ENCODE measurements at regions not wholly inside any gene's neighbourhood (a gene's known extent, or its start where the extent isn't known, plus 50 kb on each side); places are given as distances from the start of the nearest gene placed in this dataset.
"Not testable (repeated sequence)": the region's sequence is repeated elsewhere in the genome, so short reads cannot be mapped to it uniquely, and the experiment has no call there.

DNA sequence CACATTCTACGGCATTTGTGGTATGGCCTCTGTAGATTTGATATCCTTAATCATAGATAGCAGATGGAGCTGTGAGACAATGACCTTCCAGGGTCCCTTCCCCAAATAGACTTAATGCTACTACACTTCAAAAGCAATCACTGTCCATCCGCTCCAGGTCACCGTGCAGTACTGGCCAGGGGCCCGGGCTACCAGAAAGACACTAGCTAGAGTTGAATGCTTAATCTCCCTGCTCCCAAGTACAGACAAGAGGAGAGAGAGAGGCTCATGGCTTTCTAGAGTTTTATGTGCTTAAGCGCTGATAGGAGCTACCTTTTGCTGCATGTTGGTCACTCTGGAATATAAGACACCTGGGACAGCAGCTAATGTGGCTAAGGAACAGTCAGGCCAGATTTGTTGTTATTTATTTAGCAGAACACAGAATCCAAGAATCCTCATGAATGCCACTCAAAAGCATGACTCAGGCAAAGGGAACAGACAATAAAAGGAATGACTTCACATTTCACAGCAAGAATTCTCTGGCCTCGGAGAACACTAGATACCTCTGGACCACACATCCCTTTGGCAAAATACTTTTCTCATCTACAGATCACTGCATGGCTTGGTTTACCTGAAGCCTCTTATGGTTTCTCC, 165.0 kb downstream of the LACC1 start:
- DNase-seq (no peak), ATAC-seq (no peak)
- Mint-ChIP-seq H3K4me1 (no peaks in the 10 kb centered on the region), H3K36me3 (no peaks in the 10 kb centered on the region), H3K4me3 (no peak overlapping the region), H3K27me3 (peaks cover 30% of the 10 kb centered on the region), H3K27ac (no peak overlapping the region), H3K9me3 (ENCODE audit: low read depth) (no peaks in the 10 kb centered on the region)
- CTCF ChIA-PET = no interaction called here

DNA sequence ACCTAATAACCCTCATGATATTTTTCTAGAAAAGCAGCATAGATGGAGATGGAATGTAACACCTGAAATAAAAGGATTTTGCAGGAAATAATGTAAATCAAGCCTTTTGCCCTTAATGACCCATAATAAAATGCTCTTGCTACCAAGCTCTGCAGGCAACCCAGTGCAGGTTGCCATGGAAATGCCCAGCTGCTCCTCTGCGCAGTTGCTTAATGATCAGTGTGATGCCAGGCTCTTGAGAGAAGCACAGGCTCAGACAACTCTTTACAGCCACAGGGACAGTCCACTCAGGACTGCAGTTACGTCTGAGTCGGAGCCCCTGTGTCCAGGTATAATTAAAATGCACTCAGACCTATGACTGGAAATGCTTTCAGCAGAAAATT, 165.5 kb downstream of the LACC1 start:
- Mint-ChIP-seq H3K4me3 (no peak overlapping the region), H3K4me1 (no peaks in the 10 kb centered on the region), H3K27ac (no peak overlapping the region), H3K9me3 (ENCODE audit: low read depth) (no peaks in the 10 kb centered on the region), H3K27me3 (peaks cover 32% of the 10 kb centered on the region), H3K36me3 (no peaks in the 10 kb centered on the region)
- DNase-seq (no peak), ATAC-seq (no peak)
- CTCF ChIA-PET = interaction anchor here (1.3 kb wide), 1 partner anchor 394 kb away, joined by 3 read pairs; no protein-coding TSS in a partner anchor

- no peaks in the 10 kb centered on the region for H3K36me3 Mint-ChIP-seq
- CTCF ChIA-PET = interaction anchor here (0.7 to 1.3 kb wide), 2 partner anchors 21 to 392 kb away, joined by 3 read pairs; no protein-coding TSS in a partner anchor
- DNase-seq (no peak), ATAC-seq (no peak)
- H3K4me3 Mint-ChIP-seq = no peak overlapping the region
- no peaks in the 10 kb centered on the region for H3K4me1 Mint-ChIP-seq
- H3K27ac Mint-ChIP-seq = no peak overlapping the region
- peaks cover 35% of the 10 kb centered on the region for H3K27me3 Mint-ChIP-seq
- no peaks in the 10 kb centered on the region for H3K9me3 Mint-ChIP-seq (ENCODE audit: low read depth)
Observed at GRCh38 chr13:44046428-44046827, 166.7 kb downstream of the LACC1 start.

DNA sequence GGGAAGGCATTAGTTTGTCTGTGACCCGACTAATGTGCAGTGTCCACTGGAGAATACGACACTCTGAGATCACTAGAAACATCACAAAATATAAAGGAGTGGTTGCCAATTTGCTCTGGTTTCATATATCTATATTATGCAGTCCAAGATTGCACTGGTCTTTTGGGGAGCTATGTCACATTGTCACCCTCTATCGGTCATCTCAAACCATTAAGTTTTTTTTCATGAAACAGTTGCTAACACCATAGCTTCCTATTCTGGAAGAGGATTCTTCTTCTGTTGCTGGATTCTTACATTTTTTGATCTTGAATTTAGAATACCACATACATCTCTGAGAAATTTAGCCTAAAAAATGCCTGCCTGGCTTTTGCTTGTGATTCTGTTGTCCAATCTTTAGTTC, 168.6 kb downstream of the LACC1 start:
- Mint-ChIP-seq H3K27me3 (peaks cover 40% of the 10 kb centered on the region), H3K9me3 (ENCODE audit: low read depth) (no peaks in the 10 kb centered on the region), H3K36me3 (no peaks in the 10 kb centered on the region), H3K4me3 (no peak overlapping the region), H3K27ac (no peak overlapping the region), H3K4me1 (no peaks in the 10 kb centered on the region)
- ATAC-seq = no peak
- no peak for DNase-seq
- CTCF ChIA-PET = interaction anchor here (0.8 kb wide), 1 partner anchor 388 kb away, joined by 3 read pairs; no protein-coding TSS in a partner anchor

- no peaks in the 10 kb centered on the region for H3K4me1 Mint-ChIP-seq
- no peaks in the 10 kb centered on the region for H3K36me3 Mint-ChIP-seq
- H3K27me3 Mint-ChIP-seq = peaks cover 49% of the 10 kb centered on the region
- H3K4me3 Mint-ChIP-seq = no peak overlapping the region
- H3K9me3 Mint-ChIP-seq (ENCODE audit: low read depth) = no peaks in the 10 kb centered on the region
- no peak for ATAC-seq
- CTCF ChIA-PET = interaction anchor here (0.8 kb wide), 1 partner anchor 387 kb away, joined by 3 read pairs; no protein-coding TSS in a partner anchor
- H3K27ac Mint-ChIP-seq = no peak overlapping the region
- DNase-seq = no peak
Observed at GRCh38 chr13:44049081-44049945, 169.6 kb downstream of the LACC1 start.

GRCh38 chr13:44050450-44051063, 170.9 kb downstream of the LACC1 start:
- H3K4me1 Mint-ChIP-seq = peaks cover 3% of the 10 kb centered on the region
- no peak overlapping the region for H3K4me3 Mint-ChIP-seq
- no peak overlapping the region for H3K27ac Mint-ChIP-seq
- CTCF ChIA-PET = no interaction called here
- peaks cover 60% of the 10 kb centered on the region for H3K27me3 Mint-ChIP-seq
- no peaks in the 10 kb centered on the region for H3K9me3 Mint-ChIP-seq (ENCODE audit: low read depth)
- DNase-seq (no peak), ATAC-seq (no peak)
- H3K36me3 Mint-ChIP-seq = no peaks in the 10 kb centered on the region

DNA sequence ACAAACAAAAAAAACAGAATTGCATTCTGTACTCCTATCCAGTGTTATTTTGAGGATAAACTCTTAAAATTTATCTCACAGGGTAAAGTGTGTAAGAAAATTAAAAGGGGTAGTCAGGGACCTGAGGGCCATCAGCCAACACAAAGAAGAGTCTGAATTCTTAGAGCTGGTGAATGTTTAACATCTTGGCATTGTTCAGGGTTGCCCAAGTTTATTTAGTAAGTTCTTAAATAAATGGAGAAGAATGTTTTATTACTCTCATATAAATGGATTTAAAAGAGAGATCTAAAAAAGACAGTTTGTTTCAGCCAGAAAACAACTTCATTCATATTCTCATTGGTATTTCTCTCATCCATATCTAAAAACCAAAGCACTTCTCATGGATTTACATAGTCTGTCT, 171.7 kb downstream of the LACC1 start:
- no peak for ATAC-seq
- DNase-seq = no peak
- Mint-ChIP-seq H3K27ac (no peak overlapping the region), H3K9me3 (ENCODE audit: low read depth) (no peaks in the 10 kb centered on the region), H3K27me3 (peaks cover 60% of the 10 kb centered on the region), H3K36me3 (no peaks in the 10 kb centered on the region), H3K4me1 (peaks cover 4% of the 10 kb centered on the region), H3K4me3 (no peak overlapping the region)
- CTCF ChIA-PET = interaction anchor here (1.2 to 1.3 kb wide), 2 partner anchors 26 to 387 kb away, joined by 3 read pairs; no protein-coding TSS in a partner anchor

DNA sequence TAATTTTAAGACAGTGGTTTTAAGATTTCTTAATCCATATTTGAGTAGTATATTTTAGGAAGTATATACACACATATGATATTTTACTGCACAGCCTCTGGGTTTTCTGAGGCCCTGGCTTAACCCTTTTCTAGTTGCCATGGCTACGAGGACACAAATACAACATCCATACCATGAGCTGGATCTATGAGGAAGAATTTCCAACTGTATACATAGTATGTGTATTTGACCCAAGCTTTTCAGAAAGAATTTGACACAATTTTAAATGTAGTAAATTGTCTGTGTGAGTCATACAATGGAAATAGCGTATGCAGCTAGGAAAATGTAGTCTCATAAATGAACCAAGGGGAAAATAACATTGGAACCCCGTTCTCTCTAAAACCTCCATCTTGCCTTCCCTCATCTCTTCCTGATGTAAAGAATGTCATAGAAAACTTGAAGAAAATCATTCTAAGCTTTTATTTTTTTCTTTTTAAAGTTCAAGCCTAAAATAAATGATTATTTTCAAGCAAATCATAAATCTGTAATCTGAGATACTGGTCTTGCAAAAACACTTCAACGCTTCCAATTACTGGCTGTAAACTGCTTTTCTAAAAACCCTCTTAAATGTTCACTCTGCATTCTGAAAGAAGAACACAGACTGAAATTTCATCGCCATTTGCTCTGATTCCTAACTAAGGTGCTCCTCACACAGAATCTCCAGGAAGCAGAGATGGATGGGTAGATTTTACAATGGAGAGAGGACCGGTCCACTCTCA, 172.4 kb downstream of the LACC1 start:
- Mint-ChIP-seq H3K27me3 (peaks cover 62% of the 10 kb centered on the region), H3K36me3 (no peaks in the 10 kb centered on the region), H3K4me3 (no peak overlapping the region), H3K9me3 (ENCODE audit: low read depth) (no peaks in the 10 kb centered on the region), H3K4me1 (peaks cover 4% of the 10 kb centered on the region), H3K27ac (no peak overlapping the region)
- CTCF ChIA-PET = interaction anchor here (1.2 to 1.3 kb wide), 2 partner anchors 25 to 387 kb away, joined by 3 read pairs; no protein-coding TSS in a partner anchor
- no peak for ATAC-seq
- no peak for DNase-seq

DNA sequence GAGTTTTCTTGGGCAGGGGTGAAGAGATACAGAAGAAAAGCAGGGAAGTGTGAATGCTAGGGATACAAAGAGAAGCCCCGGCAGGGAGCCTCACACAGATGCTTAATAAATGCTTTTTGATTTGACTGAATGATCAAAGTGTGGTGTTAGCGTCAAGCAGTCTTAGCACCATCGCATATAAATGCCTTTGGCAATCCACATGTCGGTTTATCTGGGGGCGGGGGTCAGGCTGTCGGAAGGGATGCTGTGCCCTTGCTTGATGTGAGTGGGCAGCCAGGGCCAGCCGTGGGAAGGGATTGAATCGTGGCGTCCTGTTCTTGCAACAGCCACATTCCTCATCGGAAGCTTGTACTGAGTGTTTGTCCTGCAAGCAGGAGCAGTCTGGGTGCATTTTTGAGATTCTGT, 173.1 kb downstream of the LACC1 start:
- Mint-ChIP-seq H3K9me3 (ENCODE audit: low read depth) (no peaks in the 10 kb centered on the region), H3K4me1 (peaks cover 4% of the 10 kb centered on the region), H3K27me3 (peaks cover 61% of the 10 kb centered on the region), H3K4me3 (no peak overlapping the region), H3K27ac (no peak overlapping the region), H3K36me3 (no peaks in the 10 kb centered on the region)
- CTCF ChIA-PET = interaction anchor here (1.2 to 1.3 kb wide), 2 partner anchors 24 to 386 kb away, joined by 3 read pairs; no protein-coding TSS in a partner anchor
- ATAC-seq = no peak
- no peak for DNase-seq

DNA sequence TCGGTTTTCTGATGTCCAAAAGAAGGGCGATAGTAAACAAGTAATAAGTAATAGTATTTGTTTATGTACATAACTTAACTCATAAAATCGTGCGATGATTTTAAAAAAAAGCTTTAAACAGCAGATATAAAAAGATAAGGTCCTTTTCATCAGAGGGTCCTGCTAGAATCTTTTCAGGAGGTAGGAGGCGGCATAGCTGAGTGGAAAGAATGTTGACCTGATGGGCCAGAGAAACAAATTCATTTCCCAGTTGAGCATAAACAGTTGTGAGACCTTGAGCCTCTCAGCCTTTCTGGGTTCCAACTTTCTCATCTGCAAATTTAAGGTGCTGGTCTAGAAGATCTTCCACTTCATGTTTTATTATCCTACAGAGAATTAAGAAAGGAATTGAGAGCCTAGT, 173.5 kb downstream of the LACC1 start:
- Mint-ChIP-seq H3K36me3 (no peaks in the 10 kb centered on the region), H3K27me3 (peaks cover 61% of the 10 kb centered on the region), H3K4me1 (peaks cover 4% of the 10 kb centered on the region), H3K4me3 (no peak overlapping the region), H3K27ac (no peak overlapping the region), H3K9me3 (ENCODE audit: low read depth) (no peaks in the 10 kb centered on the region)
- ATAC-seq (no peak), DNase-seq (no peak)
- CTCF ChIA-PET = no interaction called here

DNA sequence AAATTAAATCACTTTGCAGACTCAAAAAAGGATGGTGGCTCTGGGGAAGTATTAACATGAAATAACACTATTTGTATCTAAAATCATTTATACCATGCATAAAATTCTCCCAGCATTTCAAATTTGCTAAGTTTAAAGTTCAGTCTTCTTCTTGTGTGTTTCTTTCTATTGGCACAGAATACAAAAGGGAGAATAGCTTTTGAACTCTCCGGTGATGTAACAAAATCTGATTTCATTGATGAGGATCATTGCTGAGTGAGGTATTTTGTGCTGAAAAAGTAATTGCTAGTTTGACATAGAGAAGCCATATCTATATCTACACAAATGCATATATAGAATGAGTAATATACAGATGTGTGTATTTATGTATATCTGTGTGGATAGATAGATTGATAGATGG, 174.8 kb downstream of the LACC1 start:
- peaks cover 63% of the 10 kb centered on the region for H3K27me3 Mint-ChIP-seq
- CTCF ChIA-PET = no interaction called here
- H3K4me3 Mint-ChIP-seq = no peak overlapping the region
- H3K4me1 Mint-ChIP-seq = peaks cover 4% of the 10 kb centered on the region
- ATAC-seq (no peak), DNase-seq (no peak)
- H3K9me3 Mint-ChIP-seq (ENCODE audit: low read depth) = no peaks in the 10 kb centered on the region
- no peak overlapping the region for H3K27ac Mint-ChIP-seq
- no peaks in the 10 kb centered on the region for H3K36me3 Mint-ChIP-seq

DNA sequence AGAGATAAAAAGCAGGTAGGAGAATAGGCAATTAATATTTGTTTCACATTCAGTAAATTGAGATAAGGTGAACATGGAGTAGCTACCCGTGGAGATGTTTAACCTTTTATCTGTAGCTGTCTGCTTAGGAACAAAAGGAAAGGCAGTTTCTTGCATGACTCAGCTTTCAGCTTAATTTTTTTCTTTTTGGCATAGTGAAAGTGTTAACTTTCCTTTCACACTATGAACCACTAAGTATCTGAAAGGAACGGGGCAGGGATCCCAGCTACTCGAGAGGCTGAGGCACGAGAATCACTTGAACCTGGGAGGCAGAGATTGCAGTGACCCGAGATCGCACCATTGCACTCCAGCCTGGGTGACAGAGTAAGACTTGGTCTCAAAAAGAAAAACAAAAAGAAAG, 176.0 kb downstream of the LACC1 start:
- H3K9me3 Mint-ChIP-seq (ENCODE audit: low read depth); H3K36me3 Mint-ChIP-seq; ATAC-seq; H3K4me1 Mint-ChIP-seq; DNase-seq; H3K27ac Mint-ChIP-seq; CTCF ChIA-PET; H3K4me3 Mint-ChIP-seq: not testable (repeated sequence)
- peaks cover 61% of the 10 kb centered on the region for H3K27me3 Mint-ChIP-seq

- DNase-seq (no peak), ATAC-seq (no peak)
- H3K9me3 Mint-ChIP-seq (ENCODE audit: low read depth) = no peaks in the 10 kb centered on the region
- no peak overlapping the region for H3K27ac Mint-ChIP-seq
- no peak overlapping the region for H3K4me3 Mint-ChIP-seq
- H3K27me3 Mint-ChIP-seq = peaks cover 50% of the 10 kb centered on the region
- CTCF ChIA-PET = interaction anchor here (1.2 kb wide), 1 partner anchor 381 kb away, joined by 3 read pairs; no protein-coding TSS in a partner anchor
- H3K4me1 Mint-ChIP-seq = peaks cover 4% of the 10 kb centered on the region
- no peaks in the 10 kb centered on the region for H3K36me3 Mint-ChIP-seq
Observed at GRCh38 chr13:44058067-44058466, 178.4 kb downstream of the LACC1 start.

All from activated CD8-positive, alpha-beta memory T cell treated with anti-CD3 and anti-CD28 coated beads, Interleukin-2, amount 10 ng/mL, durations not matched to agents 7 days and 5 days (primary cell).